Tibial nerve (tissue), 4 donors: ENCODE measurements at regions not wholly inside any gene's neighbourhood (a gene's known extent, or its start where the extent isn't known, plus 50 kb on each side); places are given as distances from the start of the nearest gene placed in this dataset.

Experiments
- DNase-seq, 2 donors: peaks; one replicate each; pipeline ENCODE4 v3.0.0-alpha.2; 2019; ENCODE audit warnings: low spot score in 2 of 2
- H3K27ac ChIP-seq, 4 donors: fragments of 200-600 bp; sonication (generic) in 3 of 4; one replicate each; pipeline ENCODE4 v1.5.1; 2017 to 2019; ENCODE audit warnings: mild to moderate bottlenecking in 1 of 4
- H3K27me3 ChIP-seq, 2 donors: fragments of 200-600 bp; sonication (generic) in 1 of 2; one replicate each; pipeline versions ENCODE4 v1.5.1 to v1.6.0; 2017 to 2019
- H3K36me3 ChIP-seq, 3 donors: fragments of 200-600 bp; sonication (generic); one replicate each; pipeline ENCODE4 v1.5.1; 2018 to 2019
- H3K4me1 ChIP-seq, 4 donors: fragments of 200-600 bp; sonication (generic) in 3 of 4; one replicate each; pipeline ENCODE4 v1.5.1; 2017 to 2019
- H3K4me3 ChIP-seq, 4 donors: fragments of 200-600 bp; sonication (generic) in 3 of 4; one replicate each; pipeline ENCODE4 v1.5.1; 2017 to 2019; ENCODE audit warnings: mild to moderate bottlenecking in 1 of 4, moderate library complexity in 1 of 4
- H3K9me3 ChIP-seq, 4 donors: fragments of 200-600 bp; sonication (generic) in 3 of 4; one replicate each; pipeline ENCODE4 v1.5.1; 2017 to 2019
- EP300 ChIP-seq, 2 donors: sonication (generic); formaldehyde crosslinking; IDR thresholded peaks; one replicate each; pipeline ENCODE4 v1.6.1; 2017; ENCODE audit warnings: antibody characterized with exemption in 2 of 2, mild to moderate bottlenecking in 1 of 2
- POLR2A ChIP-seq, 2 donors: fragments of 450-650 bp; IDR thresholded peaks; one replicate each; pipeline ENCODE4 v1.6.1; 2017; ENCODE audit warnings: antibody characterized with exemption in 2 of 2, mild to moderate bottlenecking in 2 of 2, moderate library complexity in 2 of 2
- WGBS, 2 donors: methylation state at CpG; one replicate each; pipeline ENCODE4 v1.1.5; 2018; 5-methylcytosine and 5-hydroxymethylcytosine counted together
- TF ChIP-seq, protein P1 (sequence below), 5 experiments: fragments of 200-600 bp in 3 of 5; fragments of 450-650 bp in 2 of 5; sonication (generic) in 3 of 5; IDR thresholded peaks; one replicate each; pipeline ENCODE4 v1.5.1; 2016 to 2019; ENCODE audit warnings: antibody characterized with exemption in 5 of 5, mild to moderate bottlenecking in 3 of 5, moderate library complexity in 2 of 5

DNA sequence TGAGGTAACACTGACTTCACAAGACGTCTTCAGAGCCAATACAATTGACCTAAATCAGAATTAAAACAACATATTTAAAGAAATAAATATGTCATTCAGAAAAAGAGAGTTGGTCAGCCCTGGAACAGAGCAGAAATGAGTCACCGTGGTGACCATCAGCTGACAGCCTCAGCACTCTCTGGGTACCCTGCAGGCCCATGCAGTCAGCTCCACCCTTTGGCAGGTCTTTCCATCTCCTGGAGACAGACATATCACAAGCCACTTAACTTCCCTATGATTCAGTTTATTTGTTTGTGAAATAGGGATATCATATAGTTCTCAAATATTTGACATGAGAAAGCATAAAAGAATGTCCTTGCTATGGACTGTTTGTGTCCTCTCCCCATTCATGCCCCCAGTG lies 151.6 kb upstream of the MEF2C start:
- Histone ChIP-seq H3K36me3 (no peaks in the 10 kb centered on the region), H3K9me3 (no peaks in the 10 kb centered on the region), H3K4me3 (no peak overlapping the region), H3K27me3 (no peaks in the 10 kb centered on the region), H3K4me1 (peaks cover 0 to 11% (median 3%) of the 10 kb centered on the region in 4 donors), H3K27ac (no peak overlapping the region)
- 68 to 75% methylated on average over 2 of the region's 2 CpGs for WGBS, 2 donors
- no peak for DNase-seq
- TF ChIP-seq, protein P1, sequence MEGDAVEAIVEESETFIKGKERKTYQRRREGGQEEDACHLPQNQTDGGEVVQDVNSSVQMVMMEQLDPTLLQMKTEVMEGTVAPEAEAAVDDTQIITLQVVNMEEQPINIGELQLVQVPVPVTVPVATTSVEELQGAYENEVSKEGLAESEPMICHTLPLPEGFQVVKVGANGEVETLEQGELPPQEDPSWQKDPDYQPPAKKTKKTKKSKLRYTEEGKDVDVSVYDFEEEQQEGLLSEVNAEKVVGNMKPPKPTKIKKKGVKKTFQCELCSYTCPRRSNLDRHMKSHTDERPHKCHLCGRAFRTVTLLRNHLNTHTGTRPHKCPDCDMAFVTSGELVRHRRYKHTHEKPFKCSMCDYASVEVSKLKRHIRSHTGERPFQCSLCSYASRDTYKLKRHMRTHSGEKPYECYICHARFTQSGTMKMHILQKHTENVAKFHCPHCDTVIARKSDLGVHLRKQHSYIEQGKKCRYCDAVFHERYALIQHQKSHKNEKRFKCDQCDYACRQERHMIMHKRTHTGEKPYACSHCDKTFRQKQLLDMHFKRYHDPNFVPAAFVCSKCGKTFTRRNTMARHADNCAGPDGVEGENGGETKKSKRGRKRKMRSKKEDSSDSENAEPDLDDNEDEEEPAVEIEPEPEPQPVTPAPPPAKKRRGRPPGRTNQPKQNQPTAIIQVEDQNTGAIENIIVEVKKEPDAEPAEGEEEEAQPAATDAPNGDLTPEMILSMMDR (IDR thresholded peaks at IDR 0.05) = no peak
- TF ChIP-seq POLR2A (IDR thresholded peaks at IDR 0.05) (no peak), EP300 (IDR thresholded peaks at IDR 0.05) (no peak)

GRCh38 chr5:89030798-89031197 lies 147.8 kb upstream of the MEF2C start:
- Histone ChIP-seq H3K4me3 (no peak overlapping the region), H3K36me3 (no peaks in the 10 kb centered on the region), H3K27ac (no peak overlapping the region), H3K27me3 (no peaks in the 10 kb centered on the region), H3K4me1 (no peaks in the 10 kb centered on the region), H3K9me3 (no peaks in the 10 kb centered on the region)
- TF ChIP-seq, protein P1 (IDR thresholded peaks at IDR 0.05) = no peak
- TF ChIP-seq EP300 (IDR thresholded peaks at IDR 0.05) (no peak), POLR2A (IDR thresholded peaks at IDR 0.05) (no peak)
- 50 to 57% methylated on average over 3 of the region's 3 CpGs for WGBS, 2 donors
- DNase-seq = no peak

- 88 to 89% methylated on average over 2 of the region's 2 CpGs for WGBS, 2 donors
- no peaks in the 10 kb centered on the region for H3K27me3 ChIP-seq
- DNase-seq = no peak
These were observed 145.8 kb upstream of the MEF2C start for GRCh38 chr5:89028595-89029285.

DNA sequence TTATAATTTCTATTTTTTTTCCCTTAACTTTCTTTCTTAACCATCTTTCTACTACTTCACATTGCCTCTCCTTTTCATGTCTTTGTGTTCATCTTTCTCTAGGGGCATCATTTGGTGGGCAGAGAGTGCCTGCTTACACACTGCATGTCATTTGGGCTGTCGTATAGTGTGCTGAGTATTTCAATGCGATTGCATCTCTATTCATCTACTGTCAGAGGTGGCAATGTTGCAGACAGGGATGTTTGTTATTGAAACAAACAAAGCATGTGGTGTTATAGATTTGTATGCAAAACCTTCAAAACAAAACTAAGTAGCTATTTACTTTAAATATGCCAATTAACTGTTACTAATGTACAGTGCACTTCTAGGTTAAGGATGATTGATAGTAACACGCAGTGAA lies 141.1 kb upstream of the MEF2C start:
- no peak for DNase-seq
- Histone ChIP-seq H3K36me3 (no peaks in the 10 kb centered on the region), H3K4me1 (no peaks in the 10 kb centered on the region), H3K4me3 (no peak overlapping the region), H3K27ac (no peak overlapping the region), H3K27me3 (no peaks in the 10 kb centered on the region), H3K9me3 (no peaks in the 10 kb centered on the region)
- TF ChIP-seq, protein P1 (IDR thresholded peaks at IDR 0.05) = no peak
- TF ChIP-seq EP300 (IDR thresholded peaks at IDR 0.05) (no peak), POLR2A (IDR thresholded peaks at IDR 0.05) (no peak)
- 90 to 91% methylated on average over 3 of the region's 3 CpGs for WGBS, 2 donors

More at GRCh38 chr5:89028595-89029285, 145.8 kb upstream of the MEF2C start:
- H3K9me3 ChIP-seq = no peaks in the 10 kb centered on the region
- TF ChIP-seq EP300 (IDR thresholded peaks at IDR 0.05) (no peak), POLR2A (IDR thresholded peaks at IDR 0.05) (no peak)
- TF ChIP-seq, protein P1 (IDR thresholded peaks at IDR 0.05) = no peak
- no peak overlapping the region for H3K4me3 ChIP-seq
- H3K36me3 ChIP-seq = no peaks in the 10 kb centered on the region
- H3K27ac ChIP-seq = no peak overlapping the region
- no peaks in the 10 kb centered on the region for H3K4me1 ChIP-seq

DNA sequence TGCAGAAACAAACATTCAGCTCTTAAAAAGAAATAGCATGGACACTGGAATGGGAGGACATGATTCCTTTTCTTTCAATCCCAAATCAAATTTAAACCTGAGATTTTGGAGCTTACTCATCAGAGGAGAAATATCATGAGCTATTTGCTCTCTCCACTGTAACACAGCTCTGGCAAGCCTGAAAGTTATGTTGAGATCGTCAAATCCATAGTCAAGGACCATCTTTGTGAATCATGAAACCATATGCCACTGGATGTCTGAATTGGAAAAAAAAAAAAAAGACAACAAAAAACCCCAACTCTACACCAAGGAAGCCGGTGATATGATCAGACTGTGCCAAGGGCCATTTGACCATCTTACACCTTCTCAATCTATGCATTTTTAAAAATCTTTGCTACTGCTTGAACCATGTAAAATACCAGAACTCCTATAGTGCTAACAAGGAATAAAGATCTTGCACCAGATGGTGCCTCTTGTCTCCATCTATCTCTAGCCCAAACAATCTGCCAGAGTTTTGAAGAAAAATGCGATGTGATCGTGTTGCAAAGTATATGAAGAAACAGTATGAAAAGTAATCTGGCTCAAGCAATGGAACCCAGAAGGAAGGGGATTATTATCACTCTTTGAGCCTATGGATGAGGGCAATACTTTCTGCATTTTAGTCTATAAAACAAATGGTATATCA lies 138.1 kb upstream of the MEF2C start:
- DNase-seq = no peak
- no peaks in the 10 kb centered on the region for H3K9me3 ChIP-seq
- H3K36me3 ChIP-seq = no peaks in the 10 kb centered on the region
- WGBS, 2 donors = 95 to 96% methylated on average over 4 of the region's 4 CpGs
- TF ChIP-seq EP300 (IDR thresholded peaks at IDR 0.05) (no peak), POLR2A (IDR thresholded peaks at IDR 0.05) (no peak)
- TF ChIP-seq, protein P1 (IDR thresholded peaks at IDR 0.05) = no peak
- no peak overlapping the region for H3K27ac ChIP-seq
- H3K4me1 ChIP-seq = no peaks in the 10 kb centered on the region
- no peak overlapping the region for H3K4me3 ChIP-seq
- H3K27me3 ChIP-seq = no peaks in the 10 kb centered on the region
